ENCODE measurements at regions not wholly inside any gene's neighbourhood (a gene's known extent, or its start where the extent isn't known, plus 50 kb on each side); places are given as distances from the start of the nearest gene placed in this dataset.

DNA sequence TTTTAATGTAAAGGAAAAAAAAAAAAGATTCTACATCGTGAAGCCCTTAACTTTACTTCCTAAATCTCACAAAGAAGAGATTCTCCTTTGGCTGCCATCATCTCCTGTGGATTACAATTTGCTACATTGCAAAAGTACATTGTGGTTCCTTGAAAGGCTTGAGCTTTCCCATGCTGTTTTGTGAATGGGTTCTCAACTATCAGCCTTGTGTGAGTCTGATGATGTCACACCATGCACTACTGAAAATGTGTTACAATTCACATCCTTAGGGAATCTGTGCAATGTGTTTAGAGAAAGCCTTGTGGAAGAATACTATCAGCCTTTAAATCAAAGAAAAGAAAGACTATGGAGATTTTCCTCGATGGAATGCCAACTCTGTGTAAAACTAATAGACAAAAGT, 510.0 kb upstream of the ALCAM start:
- H2AFZ ChIP-seq (ENCODE audit: low read length): 0 out of 2 replicates have a peak overlapping the region, but pooled peaks have one; percentile 16

More for the DNA sequence above, 510.0 kb upstream of the ALCAM start:
- H3K14ac ChIP-seq (ENCODE audit: insufficient read length): no peak overlapping the region
- no peaks in the 10 kb centered on the region for H3K79me1 ChIP-seq (ENCODE audit: low read depth, low read length)
- H3K27ac ChIP-seq (ENCODE audit: low read depth, low read length): no peak overlapping the region
- 0 out of 2 replicates have a peak overlapping the region, but pooled peaks have one; percentile 10 for H2BK12ac ChIP-seq (ENCODE audit: low read depth, low read length)
- H3K56ac ChIP-seq (replicated peaks; ENCODE audit: insufficient read length, low read depth, low read length): no peak overlapping the region
- no peaks in the 10 kb centered on the region for H4K20me1 ChIP-seq (replicated peaks in 1 of 2; ENCODE audit: control insufficient read depth in 1 of 2, insufficient read depth in 2 of 2, low read length in 2 of 2)
- FAIRE-seq: peak; percentile 74
- H4K8ac ChIP-seq (ENCODE audit: extremely low read depth, insufficient read depth, low read length): no peak overlapping the region
- no peaks in the 10 kb centered on the region for H3K79me2 ChIP-seq (ENCODE audit: control insufficient read depth in 1 of 2, insufficient read depth in 2 of 2, low read length in 2 of 2)
- CTCF ChIA-PET (ENCODE audit: partially characterized antibody): no interaction called here
- H2BK120ac ChIP-seq (replicated peaks; ENCODE audit: low read depth, low read length): peak overlapping the region; percentile 70
- no peak overlapping the region for H2BK5ac ChIP-seq (ENCODE audit: low read depth, low read length)
- H2AK5ac ChIP-seq (ENCODE audit: low read depth, low read length): no peak overlapping the region
- no peaks in the 10 kb centered on the region for H3K23me2 ChIP-seq (ENCODE audit: low read depth, low read length)
- no peak overlapping the region for H2BK15ac ChIP-seq (ENCODE audit: low read length)
- H3K27me3 ChIP-seq (replicated peaks in 1 of 4; ENCODE audit: control insufficient read depth in 3 of 4, extremely low read depth in 1 of 4, insufficient read depth in 3 of 4, low read length in 3 of 4): no peaks in the 10 kb centered on the region
- no peak overlapping the region for H3K18ac ChIP-seq (ENCODE audit: extremely low read depth, low read length)
- H3K4me3 ChIP-seq (ENCODE audit: extremely low read depth in 1 of 4, insufficient read depth in 2 of 4, low read depth in 3 of 4, low read length in 4 of 4): no peak overlapping the region
- no peak overlapping the region for H4K5ac ChIP-seq (ENCODE audit: insufficient read length, low read depth, low read length)
- no peak overlapping the region for H2BK20ac ChIP-seq (ENCODE audit: low read length)
- WGBS, 2 experiments (ENCODE audit: extremely low coverage in 1 of 2, insufficient coverage in 1 of 2, insufficient read length in 1 of 2, insufficient replicate concordance in 2 of 2, low coverage in 1 of 2, low lambda C conversion rate in 2 of 2, missing lambda C conversion rate in 1 of 2): 67% methylated on average over 2 of the region's 2 CpGs; no CpG with 5 or more reads in 1 of the 2 experiments
- H3K9ac ChIP-seq (replicated peaks in 1 of 4; ENCODE audit: extremely low read depth in 1 of 4, low read depth in 3 of 4, low read length in 3 of 4): no peak overlapping the region
- H3K9me3 ChIP-seq (ENCODE audit: insufficient read depth in 2 of 2, low read depth in 1 of 2, low read length in 1 of 2): no peaks in the 10 kb centered on the region; a peak in 1 of 4 replicates
- POLR2A ChIA-PET (ENCODE audit: partially characterized antibody): interaction anchor here (0.6 kb wide), 1 partner anchor 777 kb away, joined by 3 read pairs; no protein-coding TSS in a partner anchor
- DNase-seq (ENCODE audit: low read depth in 1 of 2, low spot score in 2 of 2): no peak
- no peaks in the 10 kb centered on the region for H3K36me3 ChIP-seq (ENCODE audit: control insufficient read depth in 2 of 4, insufficient read depth in 4 of 4, low read length in 3 of 4)
- no peak overlapping the region for H3K4me2 ChIP-seq (ENCODE audit: insufficient read depth in 1 of 2, low read depth in 2 of 2, low read length in 2 of 2)
- peaks cover 0 to 12% (median 2%) of the 10 kb centered on the region in 4 experiments; a peak in 3 of 7 replicates for H3K4me1 ChIP-seq (replicated peaks in 1 of 4; ENCODE audit: control insufficient read depth in 3 of 4, insufficient read depth in 4 of 4, low read length in 3 of 4)
- no peak overlapping the region for H3K23ac ChIP-seq (ENCODE audit: insufficient read length)
- no peak overlapping the region for H4K91ac ChIP-seq (replicated peaks; ENCODE audit: insufficient read length, low read length)
- no peak for TF ChIP-seq SIN3A (conservative IDR thresholded peaks at IDR 0.05 in 1 of 2, IDR thresholded peaks at IDR 0.05 in 1 of 2; ENCODE audit: low read depth in 1 of 2, low read length in 2 of 2)
- peak; percentile 70 for TF ChIP-seq NANOG (IDR thresholded peaks at IDR 0.05; ENCODE audit: insufficient read depth, low read depth, low read length, poor library complexity, severe bottlenecking)
- TF ChIP-seq, protein P1, sequence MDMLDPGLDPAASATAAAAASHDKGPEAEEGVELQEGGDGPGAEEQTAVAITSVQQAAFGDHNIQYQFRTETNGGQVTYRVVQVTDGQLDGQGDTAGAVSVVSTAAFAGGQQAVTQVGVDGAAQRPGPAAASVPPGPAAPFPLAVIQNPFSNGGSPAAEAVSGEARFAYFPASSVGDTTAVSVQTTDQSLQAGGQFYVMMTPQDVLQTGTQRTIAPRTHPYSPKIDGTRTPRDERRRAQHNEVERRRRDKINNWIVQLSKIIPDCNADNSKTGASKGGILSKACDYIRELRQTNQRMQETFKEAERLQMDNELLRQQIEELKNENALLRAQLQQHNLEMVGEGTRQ (IDR thresholded peaks at IDR 0.05; ENCODE audit: low read length): no peak
- no peak overlapping the region for H3K4ac ChIP-seq (replicated peaks; ENCODE audit: insufficient read length, low read depth, low read length)
